Epithelial cell of proximal tubule (primary cell): ENCODE measurements at regions not wholly inside any gene's neighbourhood (a gene's known extent, or its start where the extent isn't known, plus 50 kb on each side); places are given as distances from the start of the nearest gene placed in this dataset.

Experiments
- DNase-seq: peaks from one replicate; pipeline ENCODE4 v3.0.0-alpha.2; 2011; ENCODE audit warnings: low read depth
- H3K4me3 ChIP-seq: 2 replicates; pipeline ENCODE4 v1.5.1; 2011; ENCODE audit warnings: low read depth, mild to moderate bottlenecking, low read length
- TF ChIP-seq, protein P1 (sequence below): conservative IDR thresholded peaks from 2 replicates; pipeline ENCODE4 v1.5.1; 2012; ENCODE audit warnings: low read depth, mild to moderate bottlenecking, low read length

DNA sequence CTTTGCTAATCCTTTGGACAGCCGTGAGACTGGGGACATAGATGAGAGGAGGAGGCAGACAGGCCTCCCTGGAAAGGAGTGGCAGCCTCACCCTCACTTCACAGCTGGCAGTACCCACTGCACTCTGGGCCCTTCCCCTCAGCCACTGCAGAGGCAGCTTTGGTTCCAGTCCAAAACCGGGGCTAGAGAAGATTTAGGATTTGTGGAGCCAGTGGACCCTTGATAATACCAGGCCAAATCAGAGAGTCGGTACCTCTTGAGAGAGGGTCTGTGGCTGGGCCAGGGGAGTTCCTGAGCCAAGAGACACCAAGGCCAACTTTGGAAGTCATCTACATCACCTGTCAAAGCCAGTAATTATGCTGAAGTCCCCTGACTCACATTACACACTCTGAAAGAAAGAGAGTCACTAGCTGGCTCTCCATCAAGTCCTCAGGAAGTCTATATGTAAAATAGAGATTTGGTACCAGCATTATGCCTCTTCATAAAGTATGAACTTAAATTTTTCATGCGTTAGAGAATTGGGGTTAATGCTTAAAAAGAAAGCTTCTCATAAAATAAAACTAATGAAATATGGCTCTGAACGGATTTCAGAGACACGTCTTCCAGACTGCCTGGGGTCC lies 244.1 kb upstream of the SEMA6D start:
- H3K4me3 ChIP-seq = no peak overlapping the region
- TF ChIP-seq, protein P1, sequence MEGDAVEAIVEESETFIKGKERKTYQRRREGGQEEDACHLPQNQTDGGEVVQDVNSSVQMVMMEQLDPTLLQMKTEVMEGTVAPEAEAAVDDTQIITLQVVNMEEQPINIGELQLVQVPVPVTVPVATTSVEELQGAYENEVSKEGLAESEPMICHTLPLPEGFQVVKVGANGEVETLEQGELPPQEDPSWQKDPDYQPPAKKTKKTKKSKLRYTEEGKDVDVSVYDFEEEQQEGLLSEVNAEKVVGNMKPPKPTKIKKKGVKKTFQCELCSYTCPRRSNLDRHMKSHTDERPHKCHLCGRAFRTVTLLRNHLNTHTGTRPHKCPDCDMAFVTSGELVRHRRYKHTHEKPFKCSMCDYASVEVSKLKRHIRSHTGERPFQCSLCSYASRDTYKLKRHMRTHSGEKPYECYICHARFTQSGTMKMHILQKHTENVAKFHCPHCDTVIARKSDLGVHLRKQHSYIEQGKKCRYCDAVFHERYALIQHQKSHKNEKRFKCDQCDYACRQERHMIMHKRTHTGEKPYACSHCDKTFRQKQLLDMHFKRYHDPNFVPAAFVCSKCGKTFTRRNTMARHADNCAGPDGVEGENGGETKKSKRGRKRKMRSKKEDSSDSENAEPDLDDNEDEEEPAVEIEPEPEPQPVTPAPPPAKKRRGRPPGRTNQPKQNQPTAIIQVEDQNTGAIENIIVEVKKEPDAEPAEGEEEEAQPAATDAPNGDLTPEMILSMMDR = no peak
- no peak for DNase-seq

DNA sequence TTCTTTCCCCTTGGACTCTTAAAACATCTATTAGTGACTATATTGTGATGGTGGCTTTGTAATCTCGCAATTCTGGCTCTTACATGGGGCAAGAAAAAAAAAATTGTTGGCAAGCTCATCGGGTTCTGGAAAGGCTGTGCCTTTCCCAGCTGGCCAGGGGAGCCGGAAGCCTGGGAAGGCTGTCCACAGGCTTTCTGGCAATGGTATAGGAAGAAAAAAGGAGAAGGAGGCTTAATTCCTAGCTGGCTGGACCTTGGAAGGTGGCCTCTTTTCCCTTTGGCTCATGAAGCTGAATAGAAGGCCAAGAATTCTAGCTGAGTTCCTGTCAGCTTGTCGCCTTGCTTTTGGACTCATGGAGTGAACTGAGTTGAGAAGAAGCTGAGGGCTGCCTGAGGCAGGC lies 243.5 kb upstream of the SEMA6D start:
- DNase-seq = no peak
- TF ChIP-seq, protein P1 = no peak

DNA sequence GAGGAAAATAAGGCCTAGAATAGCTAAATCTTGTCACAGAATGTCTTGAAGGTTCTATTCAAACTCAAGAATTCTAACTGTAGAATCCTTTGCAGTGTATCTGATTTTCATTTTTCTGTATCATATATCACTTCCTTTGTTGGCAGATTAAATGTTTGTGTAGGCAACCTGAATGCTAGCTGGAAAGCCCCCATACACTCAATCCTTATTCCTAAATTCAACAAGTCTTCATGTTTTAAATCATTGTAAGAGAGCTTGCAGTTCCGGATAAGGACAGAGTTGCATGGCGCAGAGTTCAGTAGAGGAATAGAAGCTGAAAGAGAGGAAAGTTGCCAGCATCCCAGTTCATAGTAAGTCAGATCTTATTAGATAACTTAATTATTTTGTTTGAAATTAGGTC lies 242.0 kb upstream of the SEMA6D start:
- TF ChIP-seq, protein P1 = no peak
- no peak overlapping the region for H3K4me3 ChIP-seq
- DNase-seq = no peak

More for the DNA sequence above, 243.5 kb upstream of the SEMA6D start:
- H3K4me3 ChIP-seq = no peak overlapping the region

DNA sequence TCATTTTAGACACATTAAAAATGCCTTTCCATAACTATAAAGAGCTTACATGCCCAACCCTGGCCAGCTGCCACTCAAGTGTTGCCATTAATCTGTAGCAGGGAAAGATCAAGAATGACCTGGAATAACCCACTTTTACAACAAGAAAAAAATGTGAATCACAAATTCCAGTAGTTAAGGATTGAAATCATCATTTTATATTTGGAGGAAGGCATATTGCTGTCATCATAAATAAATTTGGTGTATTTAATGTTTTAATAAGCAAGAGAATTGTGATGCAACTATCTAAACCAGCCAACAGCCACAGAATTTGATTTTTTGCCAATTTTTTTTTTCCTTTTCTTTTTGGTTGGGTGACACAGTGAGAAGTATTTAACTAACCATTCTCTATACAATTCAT lies 240.0 kb upstream of the SEMA6D start:
- TF ChIP-seq, protein P1 = no peak
- no peak for DNase-seq
- no peak overlapping the region for H3K4me3 ChIP-seq

DNA sequence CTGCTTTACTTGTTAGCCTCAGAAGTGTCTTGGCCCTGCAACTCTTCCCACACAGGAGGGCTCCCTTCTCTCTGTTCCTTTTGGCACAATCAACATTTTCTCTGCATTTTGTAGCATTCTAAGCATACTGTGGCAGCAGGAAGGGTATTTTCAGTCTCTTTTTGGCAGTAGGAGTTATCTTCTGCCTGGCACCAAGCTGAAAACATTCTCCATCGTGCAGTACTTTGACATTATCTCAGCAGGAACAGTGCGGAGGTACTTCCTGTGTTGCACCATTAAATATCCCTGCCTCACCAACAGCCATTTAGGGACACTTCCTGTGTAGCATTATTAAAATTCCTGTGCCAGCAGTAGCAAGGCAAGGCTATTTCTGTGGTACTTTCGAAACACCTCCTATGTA lies 233.2 kb upstream of the SEMA6D start:
- TF ChIP-seq, protein P1 = no peak
- H3K4me3 ChIP-seq = no peak overlapping the region
- DNase-seq = no peak

DNA sequence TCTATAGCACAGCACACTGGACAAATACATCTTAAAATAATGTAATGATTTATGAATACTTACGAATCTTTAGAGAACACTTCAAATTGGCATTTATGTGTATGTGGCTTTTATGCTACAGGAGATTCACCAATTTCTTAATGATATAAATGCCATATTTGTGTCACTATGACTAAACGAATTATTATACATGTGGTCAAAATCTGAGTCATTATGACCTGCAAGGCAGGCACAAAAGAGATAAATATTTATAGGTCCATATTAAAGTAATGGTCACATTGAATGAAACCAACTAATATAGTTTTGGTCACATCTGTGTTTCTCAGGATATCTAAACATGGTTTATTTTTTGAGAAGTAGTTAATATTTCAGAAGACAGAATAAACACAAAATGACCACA lies 232.3 kb upstream of the SEMA6D start:
- TF ChIP-seq, protein P1 = no peak

DNA sequence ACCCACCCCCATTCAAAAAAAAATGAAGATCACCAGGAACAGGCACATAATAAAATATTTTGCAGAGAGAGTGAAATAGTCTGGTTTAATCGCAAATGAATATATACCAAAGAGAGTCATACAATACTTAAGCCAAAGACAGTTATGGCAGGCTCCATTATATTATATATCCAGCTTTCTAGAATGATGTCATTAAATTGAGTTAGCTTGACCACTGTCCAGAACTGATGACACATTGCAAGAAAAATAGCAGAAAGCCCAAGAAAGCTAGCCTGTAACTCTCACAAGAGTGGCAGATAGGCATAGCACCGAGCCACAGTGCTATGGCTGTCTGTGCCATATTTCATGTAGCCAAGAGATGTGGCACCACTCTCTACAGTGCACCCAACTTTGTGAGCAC lies 231.9 kb upstream of the SEMA6D start:
- TF ChIP-seq, protein P1 = no peak
- no peak for DNase-seq
- H3K4me3 ChIP-seq = no peak overlapping the region

More for the DNA sequence above, 232.3 kb upstream of the SEMA6D start:
- no peak for DNase-seq
- no peak overlapping the region for H3K4me3 ChIP-seq
